Testis (tissue), 2 donors: ENCODE measurements at regions not wholly inside any gene's neighbourhood (a gene's known extent, or its start where the extent isn't known, plus 50 kb on each side); places are given as distances from the start of the nearest gene placed in this dataset.

Source experiments
- POLR2A ChIP-seq: fragments of 450-650 bp; IDR thresholded peaks from one replicate; pipeline ENCODE4 v1.6.1; 2017; ENCODE audit warnings: antibody characterized with exemption, mild to moderate bottlenecking, moderate library complexity
- TF ChIP-seq, protein P1 (sequence below), 3 experiments: fragments of 450-650 bp in 2 of 3; fragments of 200-600 bp in 1 of 3; sonication (generic) in 1 of 3; IDR thresholded peaks; one replicate each; pipeline ENCODE4 v1.5.1; 2016 to 2019; ENCODE audit warnings: antibody characterized with exemption in 3 of 3, mild to moderate bottlenecking in 2 of 3, moderate library complexity in 1 of 3

DNA sequence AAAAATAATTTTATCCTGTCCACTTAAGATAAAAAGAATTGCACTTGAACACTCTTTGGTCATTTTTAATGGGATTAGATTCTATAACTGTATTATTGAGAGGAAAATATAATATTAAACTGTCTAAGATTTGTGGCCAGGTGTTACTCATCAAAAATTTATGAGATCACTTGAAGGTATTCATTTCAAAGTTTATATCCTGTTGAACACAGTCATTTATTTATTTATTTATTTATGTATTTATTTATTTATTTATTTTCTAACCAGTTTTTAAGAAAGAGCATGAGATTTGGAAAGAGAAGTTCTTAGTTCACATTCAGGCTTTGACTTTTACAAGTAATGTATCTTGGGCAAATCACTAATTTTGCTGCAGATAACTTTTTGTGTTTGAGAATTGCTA, 692.7 kb downstream of the LTN1 start:
- TF ChIP-seq, protein P1, sequence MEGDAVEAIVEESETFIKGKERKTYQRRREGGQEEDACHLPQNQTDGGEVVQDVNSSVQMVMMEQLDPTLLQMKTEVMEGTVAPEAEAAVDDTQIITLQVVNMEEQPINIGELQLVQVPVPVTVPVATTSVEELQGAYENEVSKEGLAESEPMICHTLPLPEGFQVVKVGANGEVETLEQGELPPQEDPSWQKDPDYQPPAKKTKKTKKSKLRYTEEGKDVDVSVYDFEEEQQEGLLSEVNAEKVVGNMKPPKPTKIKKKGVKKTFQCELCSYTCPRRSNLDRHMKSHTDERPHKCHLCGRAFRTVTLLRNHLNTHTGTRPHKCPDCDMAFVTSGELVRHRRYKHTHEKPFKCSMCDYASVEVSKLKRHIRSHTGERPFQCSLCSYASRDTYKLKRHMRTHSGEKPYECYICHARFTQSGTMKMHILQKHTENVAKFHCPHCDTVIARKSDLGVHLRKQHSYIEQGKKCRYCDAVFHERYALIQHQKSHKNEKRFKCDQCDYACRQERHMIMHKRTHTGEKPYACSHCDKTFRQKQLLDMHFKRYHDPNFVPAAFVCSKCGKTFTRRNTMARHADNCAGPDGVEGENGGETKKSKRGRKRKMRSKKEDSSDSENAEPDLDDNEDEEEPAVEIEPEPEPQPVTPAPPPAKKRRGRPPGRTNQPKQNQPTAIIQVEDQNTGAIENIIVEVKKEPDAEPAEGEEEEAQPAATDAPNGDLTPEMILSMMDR (IDR thresholded peaks at IDR 0.05) = no peak
- TF ChIP-seq POLR2A = no peak
